ENCODE measurements at regions not wholly inside any gene's neighbourhood (a gene's known extent, or its start where the extent isn't known, plus 50 kb on each side); places are given as distances from the start of the nearest gene placed in this dataset.
A peak's percentile ranks its signal among the peaks of the same experiment; 100 is the strongest.

GRCh38 chr1:239858529-239858928 lies 233.2 kb upstream of the FMN2 start:
- Histone ChIP-seq H3K36me3 (replicated peaks in 1 of 2; ENCODE audit: control insufficient read depth in 2 of 2, insufficient read depth in 2 of 2, low read length in 2 of 2) (no peaks in the 10 kb centered on the region), H3K4ac (ENCODE audit: low read length) (no peak overlapping the region), H3K4me1 (ENCODE audit: control insufficient read depth in 2 of 2, insufficient read depth in 1 of 2, low read depth in 1 of 2, low read length in 2 of 2) (peaks cover 5 to 13% of the 10 kb centered on the region in 2 donors), H3K14ac (ENCODE audit: low read length) (no peak overlapping the region), H4K91ac (ENCODE audit: low read depth, low read length, poor library complexity) (no peak overlapping the region), H3K4me2 (ENCODE audit: insufficient read depth, low read length, poor library complexity, severe bottlenecking) (no peak overlapping the region), H3K9ac (ENCODE audit: low read depth, low read length, poor library complexity) (no peak overlapping the region), H2BK12ac (ENCODE audit: low read length) (no peak overlapping the region), H2BK15ac (ENCODE audit: low read length) (no peak overlapping the region), H2AK5ac (ENCODE audit: low read depth, low read length) (no peak overlapping the region), H3K23ac (ENCODE audit: low read depth, low read length, poor library complexity) (no peak overlapping the region), H3K9me3 (replicated peaks in 1 of 2; ENCODE audit: control insufficient read depth in 2 of 2, insufficient read depth in 1 of 2, low read depth in 1 of 2, low read length in 2 of 2) (peaks cover 4 to 13% of the 10 kb centered on the region in 2 donors), H3K18ac (ENCODE audit: low read length) (no peak overlapping the region), H3K4me3 (ENCODE audit: low read length in 2 of 2) (no peak overlapping the region), H3K27ac (replicated peaks; ENCODE audit: low read length) (peak overlapping the region; percentile 65), H2BK5ac (ENCODE audit: low read length) (no peak overlapping the region), H2AFZ (ENCODE audit: low read length) (no peak overlapping the region), H4K8ac (ENCODE audit: low read depth, low read length) (no peak overlapping the region), H3K79me1 (ENCODE audit: low read depth, low read length) (peaks cover 1% of the 10 kb centered on the region), H3K27me3 (ENCODE audit: control insufficient read depth in 3 of 3, insufficient read depth in 3 of 3, low read depth in 1 of 3, low read length in 3 of 3) (no peaks in the 10 kb centered on the region), H2BK120ac (ENCODE audit: low read depth, low read length) (no peak overlapping the region)
- WGBS, 2 donors (ENCODE audit: extremely low coverage in 2 of 2, insufficient read length in 2 of 2, insufficient replicate concordance in 1 of 2), result 100% methylated on average over 1 of the region's 5 CpGs; no CpG with 5 or more reads in 1 of the 2 donors
- no peak for DNase-seq (ENCODE audit: low spot score)

- Histone ChIP-seq H3K4me1 (ENCODE audit: control insufficient read depth in 2 of 2, insufficient read depth in 1 of 2, low read depth in 1 of 2, low read length in 2 of 2) (peaks cover 5 to 6% of the 10 kb centered on the region in 2 donors), H3K4me3 (ENCODE audit: low read length in 2 of 2) (no peak overlapping the region), H3K18ac (ENCODE audit: low read length) (no peak overlapping the region), H2BK120ac (ENCODE audit: low read depth, low read length) (no peak overlapping the region), H3K4ac (ENCODE audit: low read length) (no peak overlapping the region), H3K23ac (ENCODE audit: low read depth, low read length, poor library complexity) (no peak overlapping the region), H3K9me3 (replicated peaks in 1 of 2; ENCODE audit: control insufficient read depth in 2 of 2, insufficient read depth in 1 of 2, low read depth in 1 of 2, low read length in 2 of 2) (peaks cover 0 to 2% of the 10 kb centered on the region in 2 donors), H3K4me2 (ENCODE audit: insufficient read depth, low read length, poor library complexity, severe bottlenecking) (no peak overlapping the region), H2BK5ac (ENCODE audit: low read length) (no peak overlapping the region), H3K14ac (ENCODE audit: low read length) (no peak overlapping the region), H2AFZ (ENCODE audit: low read length) (no peak overlapping the region), H2BK15ac (ENCODE audit: low read length) (no peak overlapping the region), H4K91ac (ENCODE audit: low read depth, low read length, poor library complexity) (no peak overlapping the region), H2AK5ac (ENCODE audit: low read depth, low read length) (no peak overlapping the region), H3K27me3 (ENCODE audit: control insufficient read depth in 3 of 3, insufficient read depth in 3 of 3, low read depth in 1 of 3, low read length in 3 of 3) (no peaks in the 10 kb centered on the region), H3K27ac (replicated peaks; ENCODE audit: low read length) (no peak overlapping the region), H3K9ac (ENCODE audit: low read depth, low read length, poor library complexity) (no peak overlapping the region), H3K79me1 (ENCODE audit: low read depth, low read length) (no peaks in the 10 kb centered on the region), H4K8ac (ENCODE audit: low read depth, low read length) (no peak overlapping the region), H2BK12ac (ENCODE audit: low read length) (no peak overlapping the region), H3K36me3 (replicated peaks in 1 of 2; ENCODE audit: control insufficient read depth in 2 of 2, insufficient read depth in 2 of 2, low read length in 2 of 2) (no peaks in the 10 kb centered on the region)
- DNase-seq (ENCODE audit: low spot score), result no peak
- WGBS, 2 donors (ENCODE audit: extremely low coverage in 2 of 2, insufficient read length in 2 of 2, insufficient replicate concordance in 1 of 2), result no CpG with 5 or more reads among the region's 1 CpG
Measured at GRCh38 chr1:239861985-239862384, 229.7 kb upstream of the FMN2 start.

- WGBS, 2 donors (ENCODE audit: extremely low coverage in 2 of 2, insufficient read length in 2 of 2, insufficient replicate concordance in 1 of 2), result no CpG with 5 or more reads among the region's 13 CpGs
Measured at GRCh38 chr1:239868058-239868832, 223.4 kb upstream of the FMN2 start.

GRCh38 chr1:239870194-239870593 lies 221.5 kb upstream of the FMN2 start:
- Histone ChIP-seq H2AFZ (ENCODE audit: low read length) (no peak overlapping the region), H3K4me1 (ENCODE audit: control insufficient read depth in 2 of 2, insufficient read depth in 1 of 2, low read depth in 1 of 2, low read length in 2 of 2) (peaks cover 0 to 4% of the 10 kb centered on the region in 2 donors), H2BK120ac (ENCODE audit: low read depth, low read length) (no peak overlapping the region), H4K91ac (ENCODE audit: low read depth, low read length, poor library complexity) (no peak overlapping the region), H2BK5ac (ENCODE audit: low read length) (no peak overlapping the region), H3K14ac (ENCODE audit: low read length) (no peak overlapping the region), H3K27ac (replicated peaks; ENCODE audit: low read length) (no peak overlapping the region), H3K4me2 (ENCODE audit: insufficient read depth, low read length, poor library complexity, severe bottlenecking) (no peak overlapping the region), H3K36me3 (replicated peaks in 1 of 2; ENCODE audit: control insufficient read depth in 2 of 2, insufficient read depth in 2 of 2, low read length in 2 of 2) (no peaks in the 10 kb centered on the region), H3K9me3 (replicated peaks in 1 of 2; ENCODE audit: control insufficient read depth in 2 of 2, insufficient read depth in 1 of 2, low read depth in 1 of 2, low read length in 2 of 2) (no peaks in the 10 kb centered on the region), H4K8ac (ENCODE audit: low read depth, low read length) (no peak overlapping the region), H3K23ac (ENCODE audit: low read depth, low read length, poor library complexity) (no peak overlapping the region), H3K79me1 (ENCODE audit: low read depth, low read length) (no peaks in the 10 kb centered on the region), H3K9ac (ENCODE audit: low read depth, low read length, poor library complexity) (no peak overlapping the region), H3K18ac (ENCODE audit: low read length) (no peak overlapping the region), H2AK5ac (ENCODE audit: low read depth, low read length) (no peak overlapping the region), H3K4me3 (ENCODE audit: low read length in 2 of 2) (no peak overlapping the region), H3K27me3 (ENCODE audit: control insufficient read depth in 3 of 3, insufficient read depth in 3 of 3, low read depth in 1 of 3, low read length in 3 of 3) (no peaks in the 10 kb centered on the region), H3K4ac (ENCODE audit: low read length) (no peak overlapping the region), H2BK15ac (ENCODE audit: low read length) (no peak overlapping the region), H2BK12ac (ENCODE audit: low read length) (no peak overlapping the region)
- no CpG with 5 or more reads among the region's 6 CpGs for WGBS, 2 donors (ENCODE audit: extremely low coverage in 2 of 2, insufficient read length in 2 of 2, insufficient replicate concordance in 1 of 2)
- DNase-seq (ENCODE audit: low spot score), result no peak

More at GRCh38 chr1:239868058-239868832, 223.4 kb upstream of the FMN2 start:
- Histone ChIP-seq H3K4me2 (ENCODE audit: insufficient read depth, low read length, poor library complexity, severe bottlenecking) (no peak overlapping the region), H3K79me1 (ENCODE audit: low read depth, low read length) (no peaks in the 10 kb centered on the region), H3K23ac (ENCODE audit: low read depth, low read length, poor library complexity) (no peak overlapping the region), H2AFZ (ENCODE audit: low read length) (no peak overlapping the region), H3K4ac (ENCODE audit: low read length) (no peak overlapping the region), H3K4me3 (ENCODE audit: low read length in 2 of 2) (no peak overlapping the region), H3K4me1 (ENCODE audit: control insufficient read depth in 2 of 2, insufficient read depth in 1 of 2, low read depth in 1 of 2, low read length in 2 of 2) (peaks cover 0 to 4% of the 10 kb centered on the region in 2 donors), H2BK12ac (ENCODE audit: low read length) (no peak overlapping the region), H2BK15ac (ENCODE audit: low read length) (no peak overlapping the region), H3K18ac (ENCODE audit: low read length) (no peak overlapping the region), H4K91ac (ENCODE audit: low read depth, low read length, poor library complexity) (no peak overlapping the region), H3K14ac (ENCODE audit: low read length) (no peak overlapping the region), H3K27ac (replicated peaks; ENCODE audit: low read length) (no peak overlapping the region), H4K8ac (ENCODE audit: low read depth, low read length) (no peak overlapping the region), H3K36me3 (replicated peaks in 1 of 2; ENCODE audit: control insufficient read depth in 2 of 2, insufficient read depth in 2 of 2, low read length in 2 of 2) (no peaks in the 10 kb centered on the region), H2BK120ac (ENCODE audit: low read depth, low read length) (no peak overlapping the region), H2BK5ac (ENCODE audit: low read length) (no peak overlapping the region), H2AK5ac (ENCODE audit: low read depth, low read length) (no peak overlapping the region), H3K9ac (ENCODE audit: low read depth, low read length, poor library complexity) (no peak overlapping the region), H3K27me3 (ENCODE audit: control insufficient read depth in 3 of 3, insufficient read depth in 3 of 3, low read depth in 1 of 3, low read length in 3 of 3) (no peaks in the 10 kb centered on the region), H3K9me3 (replicated peaks in 1 of 2; ENCODE audit: control insufficient read depth in 2 of 2, insufficient read depth in 1 of 2, low read depth in 1 of 2, low read length in 2 of 2) (peaks cover 0 to 1% of the 10 kb centered on the region in 2 donors)
- no peak for DNase-seq (ENCODE audit: low spot score)
